WTC11 (cell line): ENCODE measurements at regions not wholly inside any gene's neighbourhood (a gene's known extent, or its start where the extent isn't known, plus 50 kb on each side); places are given as distances from the start of the nearest gene placed in this dataset.

Source experiments
- ESRRA ChIP-seq: sonication (generic); formaldehyde crosslinking; IDR thresholded peaks from 2 replicates; pipeline ENCODE4 v1.8.1; 2022; ENCODE audit warnings: mild to moderate bottlenecking, missing genetic modification reagents, borderline replicate concordance
- MLX ChIP-seq: sonication (generic); formaldehyde crosslinking; IDR thresholded peaks from 2 replicates; pipeline ENCODE4 v1.8.1; 2023; ENCODE audit warnings: mild to moderate bottlenecking, missing genetic modification reagents, moderate library complexity
- PRDM15 ChIP-seq: sonication (generic); formaldehyde crosslinking; IDR thresholded peaks from 2 replicates; pipeline ENCODE4 v1.8.0; 2022; ENCODE audit warnings: missing genetic modification reagents

- TF ChIP-seq MLX (CRISPR knock-in tag) (no peak), ESRRA (CRISPR knock-in tag) (no peak), PRDM15 (no peak)
Observed at GRCh38 chr10:81403451-81403850, 471.5 kb upstream of the NRG3 start.
